ENCODE measurements at regions not wholly inside any gene's neighbourhood (a gene's known extent, or its start where the extent isn't known, plus 50 kb on each side); places are given as distances from the start of the nearest gene placed in this dataset.

DNA sequence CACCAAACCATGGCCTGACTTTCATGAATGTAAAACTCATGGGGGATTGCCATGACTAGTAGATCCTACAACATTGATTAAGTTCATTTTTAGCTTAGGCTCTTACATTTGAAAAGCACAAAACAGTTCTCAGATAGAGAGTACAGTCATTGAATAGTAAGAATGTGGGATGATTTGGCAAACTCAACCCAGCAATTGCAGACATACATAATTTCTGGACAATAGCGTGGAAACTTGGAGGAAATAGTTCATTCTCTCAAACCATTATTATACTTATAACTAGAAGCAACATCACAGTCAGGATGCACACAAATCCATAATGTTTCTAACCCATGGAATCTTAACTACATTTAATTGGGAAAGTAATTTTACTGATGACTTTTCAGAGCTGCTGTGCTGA lies 598.2 kb downstream of the LMO4 start:
- no peak for TF ChIP-seq EZH2 (optimal IDR thresholded peaks at IDR 0.05; ENCODE audit: low read depth, low read length)
- TF ChIP-seq, protein P1, sequence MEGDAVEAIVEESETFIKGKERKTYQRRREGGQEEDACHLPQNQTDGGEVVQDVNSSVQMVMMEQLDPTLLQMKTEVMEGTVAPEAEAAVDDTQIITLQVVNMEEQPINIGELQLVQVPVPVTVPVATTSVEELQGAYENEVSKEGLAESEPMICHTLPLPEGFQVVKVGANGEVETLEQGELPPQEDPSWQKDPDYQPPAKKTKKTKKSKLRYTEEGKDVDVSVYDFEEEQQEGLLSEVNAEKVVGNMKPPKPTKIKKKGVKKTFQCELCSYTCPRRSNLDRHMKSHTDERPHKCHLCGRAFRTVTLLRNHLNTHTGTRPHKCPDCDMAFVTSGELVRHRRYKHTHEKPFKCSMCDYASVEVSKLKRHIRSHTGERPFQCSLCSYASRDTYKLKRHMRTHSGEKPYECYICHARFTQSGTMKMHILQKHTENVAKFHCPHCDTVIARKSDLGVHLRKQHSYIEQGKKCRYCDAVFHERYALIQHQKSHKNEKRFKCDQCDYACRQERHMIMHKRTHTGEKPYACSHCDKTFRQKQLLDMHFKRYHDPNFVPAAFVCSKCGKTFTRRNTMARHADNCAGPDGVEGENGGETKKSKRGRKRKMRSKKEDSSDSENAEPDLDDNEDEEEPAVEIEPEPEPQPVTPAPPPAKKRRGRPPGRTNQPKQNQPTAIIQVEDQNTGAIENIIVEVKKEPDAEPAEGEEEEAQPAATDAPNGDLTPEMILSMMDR (IDR thresholded peaks at IDR 0.05; ENCODE audit: low read length) = no peak
